H1 (cell line): ENCODE measurements at regions not wholly inside any gene's neighbourhood (a gene's known extent, or its start where the extent isn't known, plus 50 kb on each side); places are given as distances from the start of the nearest gene placed in this dataset.

ENCODE experiments used
- CTCF ChIA-PET: fragments of 300-600 bp; sonication (Branson Sonifier 250); formaldehyde crosslinking; loops from one replicate; lab custom pipeline; 2021; ENCODE audit not compliant: partially characterized antibody; lab: Charles Lee
- POLR2A ChIA-PET: fragments of 300-600 bp; sonication (Branson Sonifier 250); formaldehyde crosslinking; loops from one replicate; lab custom pipeline; 2021; ENCODE audit warnings: inconsistent platforms; ENCODE audit not compliant: partially characterized antibody; lab: Charles Lee
- DNase-seq, 2 experiments: peaks; one replicate each; pipeline versions ENCODE4 v3.0.0 to v3.0.0-alpha.2; 2010 to 2022; ENCODE audit warnings: low spot score in 2 of 2, low read depth in 1 of 2, mixed read lengths in 1 of 2
- FAIRE-seq: peaks from 2 replicates; lab custom pipeline; 2011; peaks lifted over from hg19 to GRCh38; lab: Jason Lieb, UNC
- H2AFZ ChIP-seq: 2 replicates; pipeline ENCODE4 v1.8.1; 2012; ENCODE audit warnings: low read length, inconsistent platforms
- H2AK5ac ChIP-seq: 2 replicates; pipeline ENCODE4 v1.6.1; 2013; ENCODE audit warnings: low read depth, low read length
- H2BK120ac ChIP-seq: replicated peaks from 2 replicates; pipeline ENCODE3; 2013; ENCODE audit warnings: low read depth, low read length, inconsistent platforms
- H2BK12ac ChIP-seq: 2 replicates; pipeline ENCODE4 v1.6.1; 2013; ENCODE audit warnings: low read depth, low read length
- H2BK15ac ChIP-seq: 2 replicates; pipeline ENCODE4 v1.6.1; 2013; ENCODE audit warnings: low read length
- H2BK20ac ChIP-seq: 2 replicates; pipeline ENCODE4 v1.6.1; 2013; ENCODE audit warnings: low read length
- H2BK5ac ChIP-seq: 2 replicates; pipeline ENCODE4 v1.6.1; 2013; ENCODE audit warnings: low read depth, low read length
- H3K14ac ChIP-seq: 2 replicates; pipeline ENCODE4 v1.6.1; 2013; ENCODE audit warnings: inconsistent platforms; ENCODE audit not compliant: insufficient read length
- H3K18ac ChIP-seq: 2 replicates; pipeline ENCODE4 v1.6.1; 2013; ENCODE audit warnings: low read length; ENCODE audit errors: extremely low read depth
- H3K23ac ChIP-seq: 2 replicates; pipeline ENCODE4 v1.6.1; 2013; ENCODE audit warnings: inconsistent platforms; ENCODE audit not compliant: insufficient read length
- H3K23me2 ChIP-seq: 2 replicates; pipeline ENCODE4 v1.6.1; 2013; ENCODE audit warnings: low read depth, low read length
- H3K27ac ChIP-seq: 2 replicates; pipeline ENCODE4 v1.6.1; 2011; ENCODE audit warnings: low read depth, low read length, inconsistent platforms
- H3K27me3 ChIP-seq, 4 experiments: replicated peaks in 1 of 4; 1 replicate in 1 of 4; 2 replicates in 3 of 4; pipeline versions ENCODE4 v1.6.1 to v1.8.1; 2011 to 2013; ENCODE audit warnings: low read length in 3 of 4, mild to moderate bottlenecking in 3 of 4, inconsistent platforms in 2 of 4, mixed read lengths in 2 of 4, moderate library complexity in 1 of 4; ENCODE audit not compliant: control insufficient read depth in 3 of 4, insufficient read depth in 3 of 4; ENCODE audit errors: extremely low read depth in 1 of 4
- H3K36me3 ChIP-seq, 4 experiments: 2 replicates each; pipeline versions ENCODE4 v1.6.1 to v1.8.1; 2011 to 2013; ENCODE audit warnings: mild to moderate bottlenecking in 4 of 4, low read length in 3 of 4, moderate library complexity in 2 of 4, control low read depth in 1 of 4, inconsistent platforms in 1 of 4; ENCODE audit not compliant: insufficient read depth in 4 of 4, control insufficient read depth in 2 of 4
- H3K4ac ChIP-seq: replicated peaks from 2 replicates; pipeline ENCODE3; 2013; ENCODE audit warnings: low read length, low read depth, mixed read lengths, inconsistent platforms; ENCODE audit not compliant: insufficient read length
- H3K4me1 ChIP-seq, 4 experiments: replicated peaks in 1 of 4; 1 replicate in 1 of 4; 2 replicates in 3 of 4; pipeline versions ENCODE4 v1.6.1 to v1.8.1; 2011 to 2013; ENCODE audit warnings: low read length in 3 of 4, inconsistent platforms in 2 of 4, mixed read lengths in 1 of 4; ENCODE audit not compliant: insufficient read depth in 4 of 4, control insufficient read depth in 3 of 4
- H3K4me2 ChIP-seq, 2 experiments: 2 replicates each; pipeline versions ENCODE4 v1.6.1 to v1.8.1; 2011 to 2013; ENCODE audit warnings: low read depth in 2 of 2, low read length in 2 of 2, control low read depth in 1 of 2, inconsistent platforms in 1 of 2, mild to moderate bottlenecking in 1 of 2; ENCODE audit not compliant: insufficient read depth in 1 of 2
- H3K4me3 ChIP-seq, 4 experiments: fragments of 200-600, 300-600 bp in 1 of 4; sonication (generic), shearing (Covaris generic), sonication (Bioruptor Twin) in 1 of 4; 2 replicates each; pipeline versions ENCODE4 v1.5.1 to v1.8.1; 2011 to 2016; ENCODE audit warnings: low read length in 4 of 4, low read depth in 3 of 4, control low read depth in 2 of 4, inconsistent platforms in 2 of 4, mild to moderate bottlenecking in 2 of 4, mixed read lengths in 1 of 4, moderate library complexity in 1 of 4; ENCODE audit not compliant: insufficient read depth in 2 of 4; ENCODE audit errors: extremely low read depth in 1 of 4
- H3K56ac ChIP-seq: replicated peaks from 2 replicates; pipeline ENCODE3; 2013; ENCODE audit warnings: low read depth, mild to moderate bottlenecking, mixed read lengths, low read length, inconsistent platforms; ENCODE audit not compliant: insufficient read length
- H3K79me1 ChIP-seq: 2 replicates; pipeline ENCODE4 v1.6.1; 2013; ENCODE audit warnings: low read depth, low read length, control low read depth
- H3K79me2 ChIP-seq, 2 experiments: 2 replicates each; pipeline versions ENCODE4 v1.6.1 to v1.8.1; 2012 to 2013; ENCODE audit warnings: low read length in 2 of 2, mild to moderate bottlenecking in 2 of 2, inconsistent platforms in 1 of 2; ENCODE audit not compliant: insufficient read depth in 2 of 2, control insufficient read depth in 1 of 2
- H3K9ac ChIP-seq, 4 experiments: replicated peaks in 1 of 4; 1 replicate in 1 of 4; 2 replicates in 3 of 4; pipeline versions ENCODE4 v1.6.1 to v1.8.1; 2011 to 2013; ENCODE audit warnings: low read depth in 3 of 4, low read length in 3 of 4, control low read depth in 2 of 4, mild to moderate bottlenecking in 2 of 4, moderate library complexity in 2 of 4, inconsistent platforms in 1 of 4; ENCODE audit errors: extremely low read depth in 1 of 4
- H3K9me3 ChIP-seq, 2 experiments: 2 replicates each; pipeline versions ENCODE4 v1.6.1 to v1.8.1; 2012 to 2013; ENCODE audit warnings: mild to moderate bottlenecking in 2 of 2, moderate library complexity in 2 of 2, control low read depth in 1 of 2, inconsistent platforms in 1 of 2, low read depth in 1 of 2, low read length in 1 of 2, mixed read lengths in 1 of 2; ENCODE audit not compliant: insufficient read depth in 2 of 2
- H4K20me1 ChIP-seq, 2 experiments: replicated peaks in 1 of 2; 2 replicates each; pipeline versions ENCODE3 to v1.8.1; 2011 to 2013; ENCODE audit warnings: inconsistent platforms in 2 of 2, low read length in 2 of 2, mild to moderate bottlenecking in 1 of 2; ENCODE audit not compliant: insufficient read depth in 2 of 2, control insufficient read depth in 1 of 2
- H4K5ac ChIP-seq: 2 replicates; pipeline ENCODE4 v1.6.1; 2013; ENCODE audit warnings: low read length, low read depth, mixed read lengths, inconsistent platforms; ENCODE audit not compliant: insufficient read length
- H4K8ac ChIP-seq: 2 replicates; pipeline ENCODE4 v1.8.0; 2013; ENCODE audit warnings: mild to moderate bottlenecking, moderate library complexity, low read length, inconsistent platforms; ENCODE audit not compliant: insufficient read depth; ENCODE audit errors: extremely low read depth
- H4K91ac ChIP-seq: replicated peaks from 2 replicates; pipeline ENCODE3; 2013; ENCODE audit warnings: low read length, mixed read lengths, inconsistent platforms; ENCODE audit not compliant: insufficient read length
- EP300 ChIP-seq, 2 experiments: IDR thresholded peaks; 1 replicate in 1 of 2; 2 replicates in 1 of 2; pipeline ENCODE4 v1.6.1; 2011 to 2012; ENCODE audit warnings: low read depth in 2 of 2, low read length in 2 of 2, mild to moderate bottlenecking in 2 of 2, borderline replicate concordance in 1 of 2, inconsistent platforms in 1 of 2, moderate library complexity in 1 of 2
- HDAC6 ChIP-seq: IDR thresholded peaks from one replicate; pipeline ENCODE4 v1.7.1; 2012; ENCODE audit warnings: low read depth, mild to moderate bottlenecking, inconsistent platforms, low read length, moderate library complexity
- JUN ChIP-seq: IDR thresholded peaks from 2 replicates; pipeline ENCODE4 v1.6.1; 2011; ENCODE audit warnings: low read depth, mild to moderate bottlenecking, improper control_type of control experiment, low read length
- KDM5A ChIP-seq: fragments of 200-600 bp; IDR thresholded peaks from 2 replicates; pipeline ENCODE4 v1.7.1; 2012; ENCODE audit warnings: mild to moderate bottlenecking, low read length, inconsistent platforms, mixed read lengths
- PHF8 ChIP-seq: fragments of 200-600 bp; sonication (generic); conservative IDR thresholded peaks from 2 replicates; pipeline ENCODE4 v1.7.1; 2012; ENCODE audit warnings: low read depth, mild to moderate bottlenecking, inconsistent platforms, low read length, moderate library complexity

GRCh38 chr4:19406789-19407188, 844.9 kb upstream of the SLIT2 start:
- Histone ChIP-seq H3K36me3 (no peaks in the 10 kb centered on the region), H3K4me2 (no peak overlapping the region), H3K4me3 (no peak overlapping the region), H2AFZ (no peak overlapping the region), H3K14ac (no peak overlapping the region), H3K9ac (no peak overlapping the region), H4K91ac (no peak overlapping the region), H3K23ac (no peak overlapping the region), H3K23me2 (peaks cover 4% of the 10 kb centered on the region; the same call in 1 of the 2 replicates), H3K18ac (no peak overlapping the region), H3K27ac (no peak overlapping the region), H4K20me1 (no peaks in the 10 kb centered on the region), H3K27me3 (no peaks in the 10 kb centered on the region), H3K79me2 (no peaks in the 10 kb centered on the region), H4K8ac (no peak overlapping the region), H3K4me1 (no peaks in the 10 kb centered on the region), H2BK120ac (no peak overlapping the region), H3K79me1 (no peaks in the 10 kb centered on the region), H3K4ac (no peak overlapping the region), H2BK20ac (no peak overlapping the region), H4K5ac (no peak overlapping the region), H3K56ac (no peak overlapping the region), H2BK15ac (no peak overlapping the region), H3K9me3 (no peaks in the 10 kb centered on the region), H2AK5ac (no peak overlapping the region), H2BK5ac (no peak overlapping the region), H2BK12ac (no peak overlapping the region)
- FAIRE-seq (no peak), DNase-seq (no peak)
- POLR2A ChIA-PET, result no interaction called here
- CTCF ChIA-PET, result no interaction called here
- TF ChIP-seq JUN, result no peak
- no peak for TF ChIP-seq EP300 (IDR thresholded peaks at IDR 0.05; ENCODE audit: borderline replicate concordance in 1 of 2, low read depth in 2 of 2, low read length in 2 of 2)
- no peak for TF ChIP-seq HDAC6
- no peak for TF ChIP-seq PHF8
- no peak for TF ChIP-seq KDM5A
